NCI-H2171 (cell line): ENCODE measurements at regions not wholly inside any gene's neighbourhood (a gene's known extent, or its start where the extent isn't known, plus 50 kb on each side); places are given as distances from the start of the nearest gene placed in this dataset.

ENCODE experiments used
- DNase-seq: peaks from one replicate; lab custom pipeline; 2025; lab: John Stamatoyannopoulos, UW

DNA sequence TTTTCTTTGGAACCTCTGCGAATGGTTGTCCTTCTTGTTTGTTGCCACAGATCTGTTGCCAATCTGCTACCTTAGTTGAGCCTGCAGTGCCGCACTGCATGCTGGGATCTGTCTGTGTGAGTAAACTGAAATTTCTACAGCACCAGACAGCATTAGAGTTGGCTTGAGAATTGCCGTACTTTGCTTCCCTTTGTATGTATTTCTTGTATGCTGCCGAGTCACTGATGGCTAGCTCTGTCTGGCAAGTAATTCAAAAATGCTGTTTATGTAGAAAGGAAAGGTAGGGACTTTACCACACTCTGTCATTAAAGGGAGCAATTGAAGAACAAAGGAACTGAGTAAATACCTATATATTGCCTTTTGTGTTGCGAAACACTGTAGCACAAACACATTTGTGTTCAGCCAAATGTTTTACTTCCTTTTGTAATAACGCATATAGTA is 857.4 kb downstream of the USP25 start:
- no peak for DNase-seq

DNA sequence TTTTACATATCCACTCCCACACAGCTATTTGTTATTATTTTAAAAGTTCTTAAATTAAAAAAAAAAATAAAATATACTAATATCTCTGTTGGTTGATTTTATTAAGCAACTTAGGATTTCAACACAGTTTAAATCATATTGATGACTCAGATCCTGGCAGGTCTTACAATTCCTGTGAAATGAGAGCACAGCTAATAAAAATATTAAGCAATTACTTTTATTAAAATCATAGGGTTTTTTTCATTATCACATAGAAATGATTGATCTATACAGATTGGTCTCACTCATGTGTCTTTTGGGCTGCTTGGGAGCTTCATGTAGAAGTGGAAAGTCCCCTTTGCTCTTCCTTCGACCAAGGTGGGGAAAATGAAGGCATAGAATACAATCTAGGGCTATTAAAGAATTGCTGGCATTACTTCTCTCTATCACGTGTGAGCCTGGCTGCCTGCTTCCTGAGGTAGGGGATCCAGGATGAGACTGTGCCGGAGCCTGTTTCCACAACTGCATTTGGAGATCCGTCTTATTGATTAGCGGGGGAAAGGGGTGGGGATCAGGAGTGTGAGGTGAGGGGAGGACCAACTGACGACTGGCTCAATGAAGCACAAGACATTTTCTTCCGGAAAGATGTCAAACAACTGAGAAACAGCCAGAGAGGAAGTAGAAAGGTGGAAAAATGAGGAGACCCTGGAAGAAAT is 858.0 kb downstream of the USP25 start:
- no peak for DNase-seq

DNA sequence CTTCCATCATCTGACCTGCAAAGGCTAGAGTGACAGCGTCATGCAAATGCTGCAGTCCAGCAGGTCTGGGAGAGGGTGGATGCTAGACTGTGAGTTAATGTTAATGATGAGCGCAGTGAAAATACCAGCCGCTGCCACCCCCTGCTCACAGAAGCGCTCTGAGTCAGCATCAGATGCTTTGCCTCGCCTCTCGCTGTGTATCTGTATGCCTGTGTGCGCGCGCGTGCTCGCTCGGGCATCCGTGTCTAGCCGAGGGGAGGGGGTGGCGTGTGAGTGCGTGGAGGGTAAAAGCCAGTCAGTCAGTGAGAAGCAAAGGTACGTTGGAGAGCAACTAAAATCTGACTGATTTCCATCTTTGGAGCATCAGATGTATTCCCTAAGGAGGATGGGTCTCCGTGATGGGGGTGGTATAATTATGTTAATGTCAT is 858.7 kb downstream of the USP25 start:
- DNase-seq, result no peak

DNA sequence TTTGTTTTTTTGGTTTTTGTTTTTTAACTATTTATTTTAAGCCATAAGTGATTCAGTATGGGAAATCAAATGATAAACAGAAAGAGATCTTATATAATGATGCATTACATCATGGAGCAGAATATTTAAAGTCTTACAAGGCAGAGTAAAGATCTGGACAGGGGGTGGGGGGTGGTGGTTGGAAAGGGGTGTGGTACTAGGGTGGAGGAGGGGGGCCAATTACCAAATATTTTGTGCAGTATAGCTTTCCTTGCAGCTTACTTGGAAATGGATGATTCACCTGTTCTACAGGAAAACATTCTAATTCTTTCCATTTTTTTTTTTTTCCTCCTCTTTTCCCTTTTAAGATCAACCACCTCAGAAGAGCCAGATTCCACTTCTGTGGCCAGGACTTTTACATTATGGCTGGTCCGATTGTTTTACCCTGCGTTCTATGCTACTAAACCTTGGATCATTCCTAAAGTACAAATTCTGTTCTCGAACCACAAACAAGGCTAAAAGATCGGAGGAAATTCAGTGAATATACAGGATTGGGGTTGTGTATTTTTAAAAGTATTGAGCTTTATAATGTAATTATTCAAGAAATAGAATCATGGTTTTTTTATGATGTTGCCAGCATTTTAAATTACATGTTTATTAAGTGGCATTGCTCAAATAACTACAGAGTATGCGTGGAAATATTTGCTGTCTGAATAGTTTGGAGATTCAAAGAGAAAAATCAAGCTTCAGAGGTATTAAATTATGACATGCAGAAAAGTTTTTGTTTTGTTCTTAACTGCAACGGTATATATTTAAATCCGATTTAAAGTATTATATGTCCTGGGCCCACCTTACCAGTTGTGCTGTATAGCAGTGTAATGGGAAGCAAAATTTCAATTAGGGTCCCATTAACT is 859.5 kb downstream of the USP25 start:
- no peak for DNase-seq

- DNase-seq, result no peak
Observed at GRCh38 chr21:16590186-16590585, 860.4 kb downstream of the USP25 start.

DNA sequence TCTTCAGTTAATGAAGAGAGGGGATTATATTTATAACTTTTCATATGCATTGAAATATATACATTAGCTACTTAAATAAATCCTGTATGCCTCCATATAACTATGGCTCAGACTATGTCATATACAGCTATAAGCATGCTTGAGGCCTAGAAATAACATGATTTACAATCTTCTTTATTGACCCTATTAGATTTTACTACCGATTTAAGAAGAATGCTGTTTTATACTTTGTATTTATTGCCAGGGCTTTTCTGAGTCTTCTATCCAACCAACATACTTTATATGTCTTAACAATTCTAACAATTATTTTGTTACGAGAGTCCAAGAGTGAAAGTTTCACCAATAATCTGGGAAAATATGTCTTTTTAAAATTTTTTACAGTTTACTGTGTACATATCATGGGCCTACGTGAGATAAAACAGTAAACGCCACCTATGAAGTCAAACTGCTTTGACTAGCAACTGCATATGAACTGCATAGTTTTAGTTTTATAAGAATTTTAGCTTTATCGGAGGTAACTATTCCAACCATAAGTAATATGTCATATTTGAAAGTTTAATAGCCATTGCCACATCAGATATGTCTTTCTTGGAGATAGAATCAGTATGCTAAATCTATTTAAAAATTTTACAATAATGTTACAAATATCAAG is 861.0 kb downstream of the USP25 start:
- DNase-seq, result no peak

GRCh38 chr21:16592381-16592780 is 862.6 kb downstream of the USP25 start:
- DNase-seq, result no peak

DNA sequence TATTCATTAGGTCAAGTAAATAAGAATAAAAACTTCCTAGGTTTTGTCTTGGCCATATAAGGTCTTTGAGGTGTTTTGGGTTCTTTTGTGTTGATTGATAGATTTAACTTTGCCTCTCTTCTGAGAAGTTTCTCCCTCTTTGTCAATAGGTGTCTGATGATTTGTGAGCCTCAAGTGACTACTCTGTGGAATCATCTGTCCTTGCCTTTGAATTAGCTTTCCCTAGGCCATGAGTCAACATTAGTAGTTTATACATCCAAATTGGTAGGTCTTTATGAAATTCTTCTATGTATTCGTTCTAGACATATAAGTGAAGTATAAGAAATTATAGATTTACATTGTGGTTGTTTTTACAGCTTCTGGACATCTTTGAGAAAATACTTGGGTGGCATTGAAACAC is 864.4 kb downstream of the USP25 start:
- DNase-seq, result no peak

- DNase-seq, result no peak
Observed at GRCh38 chr21:16596369-16596768, 866.6 kb downstream of the USP25 start.

DNA sequence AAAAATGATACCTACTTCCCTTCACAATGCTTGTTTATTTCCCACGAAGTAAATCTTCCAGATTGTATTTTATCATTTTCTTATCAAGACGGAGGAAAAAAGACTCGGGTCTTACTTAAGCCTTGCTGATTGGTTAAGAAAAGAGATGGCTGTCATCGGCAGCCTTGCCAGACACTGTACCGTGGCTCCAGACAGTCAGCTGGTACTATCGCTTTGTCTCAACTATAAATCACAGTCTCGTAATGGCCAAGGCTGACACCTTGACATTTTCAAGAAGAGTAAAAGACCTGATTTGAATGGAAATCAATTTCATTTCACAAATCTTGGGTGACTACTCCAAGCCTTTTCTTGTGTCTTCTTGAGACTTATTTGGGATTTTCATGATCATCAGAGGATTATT is 868.0 kb downstream of the USP25 start:
- DNase-seq, result no peak

DNA sequence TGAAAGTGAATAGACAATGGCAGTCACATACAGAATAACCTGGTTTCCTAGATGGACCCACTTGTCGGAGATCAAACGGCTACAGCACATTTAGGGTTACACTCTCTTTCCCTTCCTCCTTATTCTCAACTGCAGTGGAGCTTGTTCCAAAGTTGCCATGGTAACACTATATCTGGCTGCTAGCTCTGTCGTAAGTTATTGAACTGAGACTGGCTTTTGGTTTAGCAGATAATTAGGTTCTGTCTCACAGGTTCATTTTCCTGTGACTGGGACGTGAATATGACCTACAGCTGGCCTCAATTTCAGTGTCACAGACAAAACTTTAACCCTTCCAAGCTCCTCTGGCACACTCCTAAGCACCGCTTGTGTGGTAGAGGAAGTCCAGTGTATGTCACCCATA is 875.8 kb downstream of the USP25 start:
- no peak for DNase-seq

- DNase-seq, result no peak
Observed at GRCh38 chr21:16606271-16606670, 876.5 kb downstream of the USP25 start.

DNA sequence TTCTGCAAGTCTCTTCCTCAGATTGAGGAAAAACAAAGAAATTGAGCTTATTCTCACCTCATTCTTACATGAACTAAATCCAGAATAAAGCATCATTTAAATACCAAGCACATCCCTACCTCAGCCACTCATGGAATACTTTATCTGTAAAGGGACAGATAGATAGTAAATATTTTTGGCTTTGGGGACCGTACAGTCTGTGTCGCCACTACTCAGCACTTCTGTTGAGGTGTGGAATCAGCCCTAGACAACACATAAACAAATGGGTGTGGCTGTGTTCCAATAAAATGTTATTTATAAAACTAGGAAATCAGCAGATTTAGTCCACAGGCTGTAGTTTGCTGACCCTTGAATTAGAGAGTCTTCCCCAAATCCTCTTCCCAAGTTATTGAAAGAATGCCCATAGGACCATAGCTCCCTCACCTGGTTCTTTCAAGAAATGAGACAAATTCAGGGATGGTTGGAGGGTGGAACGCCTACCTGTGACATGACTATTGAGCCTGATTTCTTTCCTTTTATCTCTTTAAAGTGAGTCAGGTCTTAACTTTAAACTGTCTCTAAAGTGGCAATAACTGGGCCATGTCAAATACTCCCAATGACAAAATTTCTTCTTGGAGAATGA is 878.5 kb downstream of the USP25 start:
- no peak for DNase-seq

- no peak for DNase-seq
Observed at GRCh38 chr21:16619281-16619680, 889.5 kb downstream of the USP25 start.

GRCh38 chr21:16620786-16621320 is 891.1 kb downstream of the USP25 start:
- DNase-seq, result no peak

DNA sequence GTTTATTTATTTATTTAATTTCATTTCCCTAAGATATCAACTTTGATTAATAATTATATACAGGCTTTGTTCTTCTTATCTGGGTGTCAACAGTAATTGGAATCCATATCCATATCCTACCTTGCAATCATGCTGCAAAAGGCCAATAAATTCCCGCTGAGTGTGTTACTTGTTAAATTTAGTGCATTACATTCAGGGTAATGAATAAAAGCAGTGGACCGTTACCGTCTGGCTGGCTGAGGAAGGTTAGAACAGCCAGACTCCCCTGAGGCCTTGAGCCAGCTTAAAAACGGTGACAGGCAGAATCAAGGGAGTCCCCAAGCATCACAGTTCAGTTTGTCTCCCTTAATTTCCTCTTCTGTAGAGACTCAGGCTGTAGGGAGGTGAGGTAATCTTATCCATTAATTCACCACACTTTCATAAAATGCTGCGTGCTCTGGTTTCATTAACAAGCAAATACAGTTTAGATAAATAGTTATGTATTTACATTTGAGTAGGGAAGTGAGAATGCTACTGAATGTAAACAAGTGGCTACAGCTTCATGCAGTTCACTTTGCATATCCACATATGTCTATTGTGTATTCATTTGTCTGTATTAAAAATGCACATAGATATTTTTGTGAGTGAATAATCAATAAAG is 888.2 kb upstream of the CXADR start:
- DNase-seq, result no peak

- no peak for DNase-seq
Observed at GRCh38 chr21:16625491-16625890, 887.4 kb upstream of the CXADR start.

- no peak for DNase-seq
Observed at GRCh38 chr21:16633831-16634459, 878.9 kb upstream of the CXADR start.

GRCh38 chr21:16634515-16634914 is 878.3 kb upstream of the CXADR start:
- no peak for DNase-seq

- DNase-seq, result no peak
Observed at GRCh38 chr21:16640297-16641027, 872.4 kb upstream of the CXADR start.
